Cerebellar cortex (tissue), 1 donor: ENCODE measurements at regions not wholly inside any gene's neighbourhood (a gene's known extent, or its start where the extent isn't known, plus 50 kb on each side); places are given as distances from the start of the nearest gene placed in this dataset.
A peak's percentile ranks its signal among the peaks of the same experiment; 100 is the strongest.
"Not testable (repeated sequence)": the region's sequence is repeated elsewhere in the genome, so short reads cannot be mapped to it uniquely, and the experiment has no call there.

ENCODE experiments used
- DNase-seq: peaks from one replicate; pipeline ENCODE4 v3.0.0-alpha.2; 2015; ENCODE audit warnings: low spot score

GRCh38 chr1:222066539-222066938, 324.6 kb upstream of the DUSP10 start:
- no peak for DNase-seq

GRCh38 chr1:222065234-222065633, 323.3 kb upstream of the DUSP10 start:
- no peak for DNase-seq

GRCh38 chr1:222064388-222065211, 322.7 kb upstream of the DUSP10 start:
- no peak for DNase-seq

- no peak for DNase-seq
Observed at GRCh38 chr1:222062640-222063039, 320.8 kb upstream of the DUSP10 start.

GRCh38 chr1:222061711-222062359, 319.9 kb upstream of the DUSP10 start:
- no peak for DNase-seq

GRCh38 chr1:222060210-222060916, 318.5 kb upstream of the DUSP10 start:
- no peak for DNase-seq

- peak; percentile 12 for DNase-seq
Observed at GRCh38 chr1:222058249-222058648, 316.4 kb upstream of the DUSP10 start.

- DNase-seq = no peak
Observed at GRCh38 chr1:222057162-222057561, 315.3 kb upstream of the DUSP10 start.

GRCh38 chr1:222054416-222054815, 312.5 kb upstream of the DUSP10 start:
- DNase-seq = no peak

DNA sequence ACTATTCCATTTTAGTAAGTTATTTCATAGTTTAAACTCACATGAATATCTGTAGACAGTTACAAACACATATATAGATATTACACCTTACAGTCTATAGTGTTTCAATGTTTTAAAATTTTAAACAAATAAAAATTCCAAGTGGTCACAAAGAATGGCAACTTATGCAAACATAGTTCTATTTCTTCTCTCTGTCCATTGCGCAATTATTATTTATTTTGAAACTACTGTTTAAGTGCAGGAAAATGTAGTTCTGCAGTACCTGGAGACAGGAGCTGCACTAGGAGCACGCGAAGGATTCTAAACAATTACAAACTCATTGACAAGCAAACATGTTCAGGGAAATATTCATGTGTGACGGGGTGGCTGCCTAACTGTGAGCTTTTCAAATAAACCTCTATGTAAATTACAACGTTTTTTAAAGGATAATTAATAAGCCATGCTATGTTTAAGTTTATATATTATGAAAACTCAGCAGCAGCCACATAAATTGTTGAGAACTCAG, 312.0 kb upstream of the DUSP10 start:
- no peak for DNase-seq

- not testable (repeated sequence) for DNase-seq
Observed at GRCh38 chr1:222051311-222051710, 309.4 kb upstream of the DUSP10 start.

- DNase-seq = not testable (repeated sequence)
Observed at GRCh38 chr1:222049661-222050060, 307.8 kb upstream of the DUSP10 start.

DNA sequence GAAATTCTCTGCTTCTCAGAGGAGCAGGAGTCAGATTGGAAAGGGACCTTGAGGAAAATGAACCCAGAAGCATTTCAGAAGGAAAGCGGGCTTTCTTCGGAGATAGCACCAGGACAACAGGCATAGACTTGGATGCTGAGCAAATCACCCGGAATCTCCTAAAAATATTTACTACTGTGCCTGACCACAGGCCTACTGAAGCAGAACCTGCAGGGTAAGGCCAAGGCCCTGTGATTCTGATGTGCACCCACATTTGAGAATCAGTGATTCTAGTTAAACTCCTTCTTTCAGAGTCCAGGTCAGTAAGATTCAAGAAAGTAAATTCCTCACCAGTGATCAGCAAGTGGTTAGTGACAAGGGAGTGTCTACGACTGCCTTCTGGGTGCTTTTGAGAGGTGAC, 307.3 kb upstream of the DUSP10 start:
- no peak for DNase-seq

GRCh38 chr1:222048094-222048595, 306.3 kb upstream of the DUSP10 start:
- no peak for DNase-seq

GRCh38 chr1:222047366-222047765, 305.5 kb upstream of the DUSP10 start:
- DNase-seq = no peak

- DNase-seq = no peak
Observed at GRCh38 chr1:222046684-222047263, 304.9 kb upstream of the DUSP10 start.

GRCh38 chr1:222045786-222046185, 303.9 kb upstream of the DUSP10 start:
- DNase-seq = no peak

DNA sequence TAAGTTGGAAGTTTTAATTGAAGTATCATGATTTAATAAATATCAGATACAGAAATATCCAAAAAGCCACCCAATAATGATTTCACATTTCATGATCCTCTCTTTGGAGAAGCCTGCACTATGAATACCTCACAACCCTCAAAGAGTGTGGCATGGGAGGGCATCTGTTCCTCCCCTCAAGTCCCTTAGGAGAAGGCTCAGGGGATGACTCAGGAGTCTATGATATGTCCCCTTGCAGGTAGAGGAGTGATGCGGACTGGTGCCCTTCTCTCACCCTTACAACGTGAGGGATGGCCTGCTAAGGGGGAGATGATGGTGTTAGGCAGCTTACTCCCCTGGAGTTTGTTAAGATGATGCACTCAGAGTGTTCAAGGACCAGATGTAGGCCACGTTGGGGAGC, 303.3 kb upstream of the DUSP10 start:
- DNase-seq = no peak

DNA sequence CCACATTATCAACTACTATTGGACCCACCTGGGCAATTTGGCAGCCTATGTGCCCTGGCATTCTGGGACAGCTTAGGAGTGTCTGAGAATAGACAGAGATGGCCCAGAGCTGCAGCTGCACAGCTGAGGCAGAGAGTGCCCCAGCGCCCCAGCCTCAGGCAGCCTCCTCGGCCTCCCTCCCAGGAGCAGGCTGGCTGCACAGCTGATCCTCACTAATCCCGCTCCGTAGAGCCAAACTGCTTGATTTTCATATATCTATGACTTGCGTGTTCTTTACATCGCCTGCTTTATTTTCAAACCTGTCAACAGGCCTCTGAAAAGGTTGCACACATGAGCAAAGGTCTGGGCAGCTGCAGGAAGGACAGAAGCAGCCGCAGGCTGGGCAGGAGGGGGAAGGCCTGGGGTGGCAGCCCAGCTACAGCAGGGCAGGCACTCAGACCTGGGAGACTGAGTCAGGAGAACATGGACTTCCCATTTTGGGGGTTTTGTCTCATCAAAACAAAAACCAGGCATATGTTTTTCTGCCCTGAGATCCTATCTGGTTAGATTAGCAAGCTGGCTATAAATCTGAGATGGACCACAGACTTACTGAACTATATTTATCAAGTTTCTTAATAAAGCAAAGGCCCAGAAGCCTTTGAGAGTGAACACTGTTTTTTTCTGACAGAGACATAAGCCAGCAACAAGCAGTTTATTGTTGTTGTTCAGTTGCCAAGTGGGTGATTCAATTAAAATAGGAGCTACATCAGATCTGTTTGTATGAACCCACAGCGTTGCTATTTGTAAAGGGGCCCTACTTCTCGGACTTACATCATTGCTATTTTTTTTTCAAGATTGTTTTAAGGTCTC, 301.8 kb upstream of the DUSP10 start:
- no peak for DNase-seq

DNA sequence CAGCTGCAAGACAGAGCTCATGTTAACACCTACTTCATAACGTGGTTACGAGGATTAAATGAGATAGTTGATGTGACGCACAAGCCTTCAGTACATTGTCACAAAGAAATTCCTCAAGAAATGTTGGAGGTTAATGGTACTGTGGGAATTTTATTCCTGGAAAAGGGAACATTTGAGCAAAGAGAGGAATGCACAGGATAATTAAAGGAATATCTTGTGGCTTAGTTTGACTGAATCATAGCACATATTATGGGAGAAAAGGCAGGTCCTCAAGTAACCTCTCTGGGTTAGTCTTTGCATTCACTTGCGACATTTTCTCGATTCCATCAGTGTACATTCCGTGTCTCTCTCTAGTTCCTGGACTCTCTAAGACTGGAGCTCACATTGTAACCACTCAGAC, 300.2 kb upstream of the DUSP10 start:
- DNase-seq = no peak

DNA sequence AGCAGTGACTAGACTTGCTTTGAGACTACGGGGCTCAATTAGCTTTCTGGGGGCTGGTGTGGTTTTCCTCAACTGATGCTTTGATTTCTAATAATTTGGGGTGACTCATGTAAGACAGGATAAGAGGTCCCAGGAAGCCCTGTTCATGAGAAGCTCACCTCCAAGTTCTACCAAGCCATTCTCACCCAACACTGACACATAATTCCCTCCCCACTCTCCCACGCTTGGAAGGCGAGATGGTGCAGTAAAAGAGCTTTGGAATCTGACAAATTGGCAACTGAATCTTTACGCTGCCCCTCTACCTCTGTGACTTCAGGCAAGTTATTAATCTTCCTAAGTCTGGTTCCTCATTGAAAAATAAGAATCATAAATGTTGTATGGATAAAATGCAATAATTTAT, 299.1 kb upstream of the DUSP10 start:
- no peak for DNase-seq
